C4-2B (cell line): ENCODE measurements at regions not wholly inside any gene's neighbourhood (a gene's known extent, or its start where the extent isn't known, plus 50 kb on each side); places are given as distances from the start of the nearest gene placed in this dataset.

Experiments
- H3K27ac ChIP-seq: fragments of 450-650 bp; 2 replicates; pipeline ENCODE4 v1.5.1; 2017
- ZFX ChIP-seq: fragments of 450-650 bp; IDR thresholded peaks from 2 replicates; pipeline ENCODE4 v1.6.1; 2017
- TF ChIP-seq, protein P1 (sequence below): fragments of 450-650 bp; conservative IDR thresholded peaks from 2 replicates; pipeline ENCODE4 v1.5.1; 2017; ENCODE audit warnings: mild to moderate bottlenecking

DNA sequence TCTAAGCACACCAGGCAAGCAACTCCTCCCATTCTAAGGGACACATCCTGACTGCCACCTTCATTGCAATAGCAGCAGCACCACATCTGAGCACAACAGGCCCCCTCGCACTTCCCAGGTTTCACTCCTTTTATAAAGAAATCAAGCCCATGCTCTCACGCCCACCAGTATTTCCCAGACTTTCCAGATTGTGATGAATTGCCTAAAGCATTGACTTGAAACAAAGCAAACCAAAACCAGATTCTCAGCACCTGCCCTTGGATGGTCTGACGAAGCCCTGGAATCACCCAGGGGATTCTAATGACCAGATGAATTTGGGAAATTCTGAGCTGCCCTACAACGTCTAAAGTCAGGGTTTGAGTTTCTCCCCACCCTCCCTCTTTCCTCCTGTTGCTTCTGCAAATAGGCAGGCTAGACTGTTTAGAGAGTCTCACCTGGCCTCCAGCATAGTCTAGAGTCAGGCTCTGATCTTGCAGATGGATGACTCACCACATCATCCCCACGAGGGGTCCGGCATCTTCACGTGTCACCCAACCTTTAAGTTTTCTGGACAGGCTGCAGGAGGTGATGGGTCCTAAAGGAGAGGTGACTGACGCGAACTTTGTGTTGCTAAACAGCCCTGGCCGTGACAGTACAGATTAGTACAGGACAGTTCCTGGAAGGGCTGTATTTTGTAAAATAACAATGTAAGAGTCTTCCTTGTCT lies 198.0 kb downstream of the SKIDA1 start:
- TF ChIP-seq, protein P1, sequence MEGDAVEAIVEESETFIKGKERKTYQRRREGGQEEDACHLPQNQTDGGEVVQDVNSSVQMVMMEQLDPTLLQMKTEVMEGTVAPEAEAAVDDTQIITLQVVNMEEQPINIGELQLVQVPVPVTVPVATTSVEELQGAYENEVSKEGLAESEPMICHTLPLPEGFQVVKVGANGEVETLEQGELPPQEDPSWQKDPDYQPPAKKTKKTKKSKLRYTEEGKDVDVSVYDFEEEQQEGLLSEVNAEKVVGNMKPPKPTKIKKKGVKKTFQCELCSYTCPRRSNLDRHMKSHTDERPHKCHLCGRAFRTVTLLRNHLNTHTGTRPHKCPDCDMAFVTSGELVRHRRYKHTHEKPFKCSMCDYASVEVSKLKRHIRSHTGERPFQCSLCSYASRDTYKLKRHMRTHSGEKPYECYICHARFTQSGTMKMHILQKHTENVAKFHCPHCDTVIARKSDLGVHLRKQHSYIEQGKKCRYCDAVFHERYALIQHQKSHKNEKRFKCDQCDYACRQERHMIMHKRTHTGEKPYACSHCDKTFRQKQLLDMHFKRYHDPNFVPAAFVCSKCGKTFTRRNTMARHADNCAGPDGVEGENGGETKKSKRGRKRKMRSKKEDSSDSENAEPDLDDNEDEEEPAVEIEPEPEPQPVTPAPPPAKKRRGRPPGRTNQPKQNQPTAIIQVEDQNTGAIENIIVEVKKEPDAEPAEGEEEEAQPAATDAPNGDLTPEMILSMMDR, result no peak
- no peak for TF ChIP-seq ZFX
- H3K27ac ChIP-seq, result no peak overlapping the region

DNA sequence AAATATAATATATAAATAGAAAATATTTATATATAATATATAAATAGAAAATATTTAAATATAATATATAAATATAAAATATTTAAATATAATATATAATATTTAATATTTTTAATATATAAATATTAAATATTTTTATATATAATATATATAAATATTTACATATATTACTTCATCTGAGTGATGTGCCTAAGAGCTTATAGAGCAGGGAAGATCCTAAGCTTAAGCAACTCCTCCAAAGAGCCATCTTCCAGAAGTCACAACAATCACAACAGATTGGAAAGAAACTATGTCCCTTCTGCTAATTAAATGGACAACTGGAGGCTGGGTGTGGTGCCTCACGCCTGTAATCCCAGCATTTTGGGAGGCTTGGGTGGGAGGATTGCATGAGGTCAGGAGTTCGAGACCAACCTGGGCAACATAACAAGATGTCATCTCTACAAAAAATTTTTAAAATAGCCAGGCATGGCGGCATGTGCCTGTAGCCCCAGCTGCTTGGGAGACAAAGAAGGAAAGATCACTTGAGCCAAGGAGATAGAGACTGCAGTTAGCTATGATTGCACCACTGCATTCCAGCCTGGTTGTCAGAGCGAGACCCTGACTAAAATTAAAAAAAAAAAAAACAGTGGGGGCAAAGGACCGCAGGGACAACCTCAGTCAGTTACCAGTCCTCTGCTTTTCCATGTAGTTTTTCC lies 198.7 kb downstream of the SKIDA1 start:
- TF ChIP-seq, protein P1, result no peak
- TF ChIP-seq ZFX, result no peak
- no peak overlapping the region for H3K27ac ChIP-seq

DNA sequence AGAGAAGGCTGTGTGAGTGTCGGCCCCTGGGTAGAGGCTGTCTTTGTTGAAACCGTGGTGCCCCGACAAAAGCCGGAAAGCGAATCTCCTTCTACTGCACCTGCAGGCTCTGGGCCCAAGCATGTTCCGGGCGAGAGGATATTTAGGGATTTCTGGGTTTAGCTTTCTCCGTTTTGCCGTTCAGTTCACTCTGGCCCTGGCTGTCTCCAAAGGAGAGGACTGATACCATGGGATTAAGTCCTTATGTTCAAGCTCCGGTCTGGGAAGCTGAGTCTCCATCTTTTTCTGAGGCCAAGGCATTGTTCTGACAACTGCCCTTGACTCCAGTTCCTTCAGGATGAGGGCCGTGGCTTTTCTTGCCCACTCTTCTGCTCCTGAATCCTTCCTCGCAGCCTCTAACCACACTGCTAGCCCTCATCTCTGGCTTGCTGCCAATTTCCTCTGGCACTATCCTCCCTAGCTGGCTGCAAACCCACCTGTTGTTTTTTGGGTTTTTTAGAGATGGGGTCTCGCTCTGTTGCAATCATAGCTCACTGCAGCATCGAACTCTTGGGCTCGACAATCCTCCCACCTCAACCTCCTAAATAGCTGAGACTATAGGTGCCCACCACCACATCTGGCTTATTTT lies 206.8 kb downstream of the SKIDA1 start:
- TF ChIP-seq ZFX, result no peak
- no peak overlapping the region for H3K27ac ChIP-seq

DNA sequence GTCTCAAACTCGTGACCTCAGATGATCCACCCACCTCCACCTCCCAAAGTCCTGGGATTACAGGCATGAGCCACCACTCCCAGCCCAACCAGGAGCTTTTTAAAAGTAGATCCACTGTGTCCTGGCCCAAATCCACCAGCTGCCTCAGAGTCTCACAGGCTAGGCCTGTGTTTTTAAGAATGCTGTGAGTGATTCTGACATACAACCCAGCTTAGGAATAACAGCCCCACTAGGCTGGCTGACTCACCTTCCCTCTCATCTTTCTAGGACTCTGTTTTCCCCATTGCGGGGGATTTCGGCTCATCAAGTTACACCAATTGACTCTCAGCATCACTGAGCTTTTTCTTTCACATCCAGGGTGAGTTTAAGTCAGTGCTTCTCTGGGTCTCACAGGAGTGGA lies 207.6 kb downstream of the SKIDA1 start:
- no peak overlapping the region for H3K27ac ChIP-seq

DNA sequence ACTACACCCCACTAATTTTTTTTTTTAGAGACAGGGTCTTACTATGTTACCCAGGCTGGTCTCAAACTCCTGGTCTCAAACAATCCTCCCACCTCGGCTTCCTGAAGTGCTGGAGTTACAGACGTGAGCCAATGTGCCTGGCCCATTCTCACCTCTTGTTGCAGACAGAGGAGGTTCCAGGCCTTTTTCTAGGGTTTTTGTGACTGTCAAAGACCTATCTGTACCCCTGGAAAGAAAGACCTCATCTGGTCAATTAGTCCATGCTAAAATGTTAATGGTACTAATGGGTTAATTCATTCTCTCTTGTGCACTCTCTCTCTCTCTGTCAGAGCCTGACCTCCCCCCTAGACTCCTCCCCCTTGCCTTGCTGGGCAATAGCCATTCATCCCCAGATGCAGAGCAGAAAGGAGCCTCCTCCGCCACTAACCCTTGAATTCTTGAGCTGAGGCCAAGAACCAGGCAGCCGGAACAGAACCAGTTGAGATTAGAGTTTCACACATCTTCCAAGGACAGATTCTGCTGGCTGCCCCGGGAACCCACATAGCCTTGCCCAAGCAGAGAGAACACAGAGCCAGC lies 209.7 kb downstream of the SKIDA1 start:
- TF ChIP-seq, protein P1, result no peak
- TF ChIP-seq ZFX, result no peak
- no peak overlapping the region for H3K27ac ChIP-seq

More for the DNA sequence above, 207.6 kb downstream of the SKIDA1 start:
- TF ChIP-seq, protein P1, result no peak
- TF ChIP-seq ZFX, result no peak

DNA sequence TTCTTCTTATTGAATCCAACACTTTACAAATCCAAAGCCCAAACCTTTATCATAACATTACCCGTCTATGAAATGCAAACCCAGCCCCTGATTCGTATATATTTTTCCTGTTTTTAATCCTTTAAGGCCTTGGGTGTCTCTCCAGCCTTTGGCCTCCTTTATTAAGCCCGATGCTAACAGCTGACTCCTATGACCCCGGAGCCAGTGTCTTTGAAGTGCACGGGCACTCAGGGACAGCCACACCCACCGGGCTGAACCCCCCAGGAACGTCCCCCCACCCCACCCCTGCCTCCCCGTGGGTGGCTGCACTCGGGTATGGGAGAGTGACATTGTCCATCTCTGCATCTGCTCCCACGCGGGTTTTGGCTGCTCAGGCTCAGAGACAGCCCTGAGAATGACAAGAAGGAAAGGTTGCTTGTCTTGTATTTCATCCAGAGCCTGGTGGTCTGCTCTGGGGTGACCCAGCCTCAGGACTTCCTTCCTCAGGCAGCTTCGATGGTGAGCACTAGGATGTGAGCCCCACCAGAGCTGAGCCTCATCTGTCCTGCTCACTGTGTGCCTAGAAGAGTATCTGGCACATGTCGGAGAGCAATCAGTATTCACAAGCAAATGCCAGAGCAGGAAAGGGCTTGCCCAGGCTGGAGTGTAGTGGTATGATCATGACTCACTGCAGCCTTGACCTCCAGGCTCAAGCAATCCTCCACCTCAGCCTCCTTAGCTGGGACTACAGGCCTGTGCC lies 210.4 kb downstream of the SKIDA1 start:
- no peak for TF ChIP-seq ZFX
- TF ChIP-seq, protein P1, result no peak

DNA sequence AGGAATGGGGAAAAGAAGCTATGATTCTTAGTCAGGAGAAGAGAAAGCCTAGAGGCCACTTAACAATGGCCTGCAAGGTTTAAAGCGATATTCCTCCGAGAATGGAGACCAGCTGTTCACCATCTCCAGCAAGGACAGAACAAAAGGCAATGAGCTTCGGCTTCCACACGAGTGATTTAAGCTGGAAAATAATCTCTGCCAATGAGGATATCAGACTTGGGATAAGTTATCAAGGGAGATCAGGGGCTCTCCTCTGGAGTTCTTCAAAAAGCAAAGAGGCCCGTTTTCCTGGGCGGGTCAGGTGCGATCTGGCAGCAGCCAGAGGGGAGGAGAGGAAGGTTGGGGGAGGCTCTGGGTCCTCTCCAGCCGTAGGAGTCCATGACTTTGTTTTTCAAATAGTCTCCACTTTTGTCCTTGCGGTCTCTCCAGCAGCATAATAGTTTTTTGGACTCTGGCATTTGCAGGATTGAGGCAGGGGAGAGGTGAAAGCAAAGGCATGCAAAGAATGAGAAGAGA lies 211.3 kb downstream of the SKIDA1 start:
- no peak overlapping the region for H3K27ac ChIP-seq

More for the DNA sequence above, 210.4 kb downstream of the SKIDA1 start:
- H3K27ac ChIP-seq, result no peak overlapping the region

More for the DNA sequence above, 211.3 kb downstream of the SKIDA1 start:
- no peak for TF ChIP-seq ZFX
- TF ChIP-seq, protein P1, result no peak
